ENCODE measurements at regions not wholly inside any gene's neighbourhood (a gene's known extent, or its start where the extent isn't known, plus 50 kb on each side); places are given as distances from the start of the nearest gene placed in this dataset.
A peak's percentile ranks its signal among the peaks of the same experiment; 100 is the strongest.

DNA sequence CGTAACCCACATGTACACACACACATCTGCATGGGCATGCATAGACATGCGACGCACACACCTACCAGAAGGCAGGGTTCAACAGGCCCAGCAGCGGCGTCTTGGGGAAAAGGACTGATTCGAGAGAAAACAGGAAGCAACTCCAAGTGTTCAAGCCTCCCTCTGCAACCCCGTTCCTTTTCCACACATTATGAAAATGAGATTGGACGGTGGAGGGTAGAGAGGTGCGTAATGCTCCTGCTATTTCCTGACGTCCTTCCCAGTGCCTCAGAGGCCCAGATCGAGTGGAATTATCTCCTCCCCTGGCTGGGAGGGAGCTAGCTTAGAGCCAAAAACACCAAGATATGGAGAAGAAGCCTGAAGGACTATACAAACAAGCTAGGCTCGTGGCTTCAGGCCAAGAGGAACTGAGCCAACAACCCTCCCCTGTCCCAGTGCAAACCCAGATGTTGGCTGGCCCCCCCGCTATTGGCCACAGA lies 289.2 kb downstream of the MN1 start:
- TF ChIP-seq CTCF (IDR thresholded peaks at IDR 0.05) (no peak), POLR2A (IDR thresholded peaks at IDR 0.05) (peak in 1 of 2 donors; percentile 8)
